ENCODE measurements at regions not wholly inside any gene's neighbourhood (a gene's known extent, or its start where the extent isn't known, plus 50 kb on each side); places are given as distances from the start of the nearest gene placed in this dataset.

DNA sequence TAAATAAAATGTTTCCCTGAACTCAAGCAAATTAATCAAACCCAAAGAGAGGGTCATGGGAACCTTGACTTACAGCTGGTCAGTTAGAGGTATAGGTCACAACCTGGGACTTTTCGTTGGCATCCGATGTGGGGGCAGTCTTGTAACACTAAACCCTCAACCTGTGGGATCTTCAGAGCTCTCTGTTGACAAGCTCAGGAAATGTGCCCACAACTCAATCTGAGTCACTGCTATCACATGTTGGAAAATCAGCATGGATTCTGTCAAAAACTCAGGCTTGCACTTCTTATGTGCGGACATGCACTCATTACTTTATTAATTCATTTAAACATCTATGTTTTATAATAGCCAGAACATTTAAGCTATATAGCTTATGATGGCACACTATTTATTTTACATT is 424.6 kb upstream of the SORCS1 start:
- no peak for TF ChIP-seq POLR2A (IDR thresholded peaks at IDR 0.05; ENCODE audit: low read depth)
- no peak for TF ChIP-seq EP300 (IDR thresholded peaks at IDR 0.05)
- TF ChIP-seq POLR2AphosphoS5 (IDR thresholded peaks at IDR 0.05) = no peak
- TF ChIP-seq, protein P1, sequence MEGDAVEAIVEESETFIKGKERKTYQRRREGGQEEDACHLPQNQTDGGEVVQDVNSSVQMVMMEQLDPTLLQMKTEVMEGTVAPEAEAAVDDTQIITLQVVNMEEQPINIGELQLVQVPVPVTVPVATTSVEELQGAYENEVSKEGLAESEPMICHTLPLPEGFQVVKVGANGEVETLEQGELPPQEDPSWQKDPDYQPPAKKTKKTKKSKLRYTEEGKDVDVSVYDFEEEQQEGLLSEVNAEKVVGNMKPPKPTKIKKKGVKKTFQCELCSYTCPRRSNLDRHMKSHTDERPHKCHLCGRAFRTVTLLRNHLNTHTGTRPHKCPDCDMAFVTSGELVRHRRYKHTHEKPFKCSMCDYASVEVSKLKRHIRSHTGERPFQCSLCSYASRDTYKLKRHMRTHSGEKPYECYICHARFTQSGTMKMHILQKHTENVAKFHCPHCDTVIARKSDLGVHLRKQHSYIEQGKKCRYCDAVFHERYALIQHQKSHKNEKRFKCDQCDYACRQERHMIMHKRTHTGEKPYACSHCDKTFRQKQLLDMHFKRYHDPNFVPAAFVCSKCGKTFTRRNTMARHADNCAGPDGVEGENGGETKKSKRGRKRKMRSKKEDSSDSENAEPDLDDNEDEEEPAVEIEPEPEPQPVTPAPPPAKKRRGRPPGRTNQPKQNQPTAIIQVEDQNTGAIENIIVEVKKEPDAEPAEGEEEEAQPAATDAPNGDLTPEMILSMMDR (IDR thresholded peaks at IDR 0.05) = no peak
- Histone ChIP-seq H3K4me1 (no peaks in the 10 kb centered on the region), H3K27me3 (no peaks in the 10 kb centered on the region), H3K36me3 (no peaks in the 10 kb centered on the region), H3K27ac (replicated peaks in 1 of 4) (no peak overlapping the region), H3K4me3 (no peak overlapping the region), H3K9me3 (peaks cover 0 to 16% (median 12%) of the 10 kb centered on the region in 4 donors)
- intact Hi-C loops (cut with DNase I) = no loop called here
- WGBS = 92% methylated on average over 3 of the region's 3 CpGs
- no peak for DNase-seq (ENCODE audit: extremely low spot score)

DNA sequence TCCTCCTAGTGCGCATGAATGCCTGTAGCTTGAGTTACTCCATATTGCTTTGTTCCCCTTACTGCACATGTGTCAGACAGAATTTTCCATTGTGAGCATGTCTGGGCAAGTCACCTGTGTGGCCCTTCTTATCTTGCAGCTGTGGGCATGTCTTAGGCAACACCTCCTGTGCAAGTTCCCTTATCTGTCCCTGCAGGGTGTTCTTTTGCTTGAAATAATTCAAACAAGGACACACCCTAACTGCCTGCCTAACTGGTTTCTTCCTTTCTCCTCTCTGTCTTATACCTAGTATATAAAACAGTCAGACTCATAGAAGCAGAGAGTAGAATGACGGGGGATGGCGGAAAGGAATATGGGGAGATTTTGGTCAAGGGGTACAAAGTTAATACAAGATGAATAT is 421.1 kb upstream of the SORCS1 start:
- H3K9me3 ChIP-seq = peaks cover 0 to 16% (median 12%) of the 10 kb centered on the region in 4 donors
- H3K4me1 ChIP-seq = no peaks in the 10 kb centered on the region
- no peaks in the 10 kb centered on the region for H3K27me3 ChIP-seq
- DNase-seq (ENCODE audit: extremely low spot score) = no peak
- H3K4me3 ChIP-seq = no peak overlapping the region
- intact Hi-C loops (cut with DNase I) = no loop called here
- H3K27ac ChIP-seq (replicated peaks in 1 of 4) = no peak overlapping the region
- 100% methylated on average over 3 of the region's 3 CpGs for WGBS
- no peaks in the 10 kb centered on the region for H3K36me3 ChIP-seq
- TF ChIP-seq POLR2AphosphoS5 (IDR thresholded peaks at IDR 0.05) = no peak
- TF ChIP-seq, protein P1 (IDR thresholded peaks at IDR 0.05) = no peak
- TF ChIP-seq POLR2A (IDR thresholded peaks at IDR 0.05; ENCODE audit: low read depth) = no peak
- no peak for TF ChIP-seq EP300 (IDR thresholded peaks at IDR 0.05)

DNA sequence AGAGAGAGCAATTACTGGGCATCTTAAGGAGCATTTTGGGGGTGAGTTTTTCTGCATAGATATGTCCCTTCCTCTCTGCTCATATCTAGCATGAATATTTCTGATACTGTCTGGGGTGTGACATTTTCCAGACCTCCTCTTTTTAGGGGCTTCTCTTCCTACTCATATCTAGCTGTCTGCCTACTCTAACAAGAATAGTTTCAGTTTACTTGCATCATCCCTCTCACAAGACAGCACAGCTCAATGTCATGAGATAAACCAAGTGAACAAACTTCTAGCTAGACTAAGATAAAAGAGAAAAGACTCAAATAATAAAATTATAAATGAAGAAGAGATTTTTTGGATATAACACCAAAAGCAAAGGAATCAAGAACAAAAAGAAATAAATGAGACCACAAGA is 419.5 kb upstream of the SORCS1 start:
- Histone ChIP-seq H3K27ac (replicated peaks in 1 of 4) (no peak overlapping the region), H3K4me1 (no peaks in the 10 kb centered on the region), H3K27me3 (no peaks in the 10 kb centered on the region), H3K4me3 (no peak overlapping the region), H3K36me3 (no peaks in the 10 kb centered on the region), H3K9me3 (peaks cover 0 to 16% (median 12%) of the 10 kb centered on the region in 4 donors)
- TF ChIP-seq, protein P1 (IDR thresholded peaks at IDR 0.05) = no peak
- TF ChIP-seq POLR2A (IDR thresholded peaks at IDR 0.05; ENCODE audit: low read depth) (no peak), EP300 (IDR thresholded peaks at IDR 0.05) (no peak), POLR2AphosphoS5 (IDR thresholded peaks at IDR 0.05) (no peak)
- DNase-seq (ENCODE audit: extremely low spot score) = no peak
- intact Hi-C loops (cut with DNase I) = no loop called here

DNA sequence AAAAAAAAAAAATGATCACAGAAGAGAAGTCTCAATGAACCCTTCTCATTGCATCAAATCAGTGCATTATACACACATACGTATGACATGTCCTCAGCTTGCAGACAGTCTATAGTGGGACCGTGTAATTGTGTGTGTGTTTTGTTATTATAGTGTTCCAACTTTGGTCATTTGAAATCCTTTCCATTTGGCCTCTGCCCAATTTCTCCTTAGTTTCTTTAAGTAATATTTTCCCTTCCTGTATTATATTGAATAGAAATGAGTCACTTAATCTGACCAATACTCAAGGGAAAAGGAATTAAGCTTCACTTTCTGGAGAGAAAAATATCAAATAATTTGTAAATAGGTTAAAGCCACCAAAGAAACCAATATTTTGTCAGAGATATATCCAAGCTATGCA is 415.5 kb upstream of the SORCS1 start:
- Histone ChIP-seq H3K36me3 (no peaks in the 10 kb centered on the region), H3K9me3 (peaks cover 0 to 2% (median under 1%) of the 10 kb centered on the region in 4 donors), H3K27ac (replicated peaks in 1 of 4) (no peak overlapping the region), H3K4me3 (no peak overlapping the region), H3K27me3 (no peaks in the 10 kb centered on the region), H3K4me1 (no peaks in the 10 kb centered on the region)
- 65% methylated on average over 2 of the region's 2 CpGs for WGBS
- DNase-seq (ENCODE audit: extremely low spot score) = no peak
- intact Hi-C loops (cut with DNase I) = no loop called here
- TF ChIP-seq, protein P1 (IDR thresholded peaks at IDR 0.05) = no peak
- no peak for TF ChIP-seq POLR2A (IDR thresholded peaks at IDR 0.05; ENCODE audit: low read depth)
- TF ChIP-seq POLR2AphosphoS5 (IDR thresholded peaks at IDR 0.05) = no peak
- no peak for TF ChIP-seq EP300 (IDR thresholded peaks at IDR 0.05)

DNA sequence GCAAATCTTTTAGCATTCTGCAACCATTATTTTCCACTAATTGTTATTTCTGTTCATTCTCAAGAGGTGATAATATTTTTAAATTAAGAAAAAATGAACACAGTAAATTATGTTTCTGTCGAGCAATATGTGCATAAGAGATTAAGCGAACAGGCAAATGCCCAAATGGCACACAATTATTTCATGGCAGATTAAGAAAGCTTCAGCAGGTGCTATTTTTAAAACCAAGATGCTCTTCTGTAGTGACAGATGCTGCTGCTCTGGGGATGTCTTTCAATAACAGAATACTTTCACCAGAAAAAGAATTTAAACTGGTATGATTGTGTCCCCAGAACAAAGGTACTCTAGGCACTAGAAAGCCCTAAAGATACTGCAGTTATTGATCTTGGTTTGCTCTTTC is 412.7 kb upstream of the SORCS1 start:
- no peak overlapping the region for H3K27ac ChIP-seq (replicated peaks in 1 of 4)
- H3K27me3 ChIP-seq = no peaks in the 10 kb centered on the region
- no peak overlapping the region for H3K4me3 ChIP-seq
- intact Hi-C loops (cut with DNase I) = no loop called here
- no peaks in the 10 kb centered on the region for H3K4me1 ChIP-seq
- H3K9me3 ChIP-seq = no peaks in the 10 kb centered on the region
- TF ChIP-seq EP300 (IDR thresholded peaks at IDR 0.05) (no peak), POLR2AphosphoS5 (IDR thresholded peaks at IDR 0.05) (no peak), POLR2A (IDR thresholded peaks at IDR 0.05; ENCODE audit: low read depth) (no peak)
- TF ChIP-seq, protein P1 (IDR thresholded peaks at IDR 0.05) = no peak
- DNase-seq (ENCODE audit: extremely low spot score) = no peak
- 35% methylated on average over 2 of the region's 2 CpGs for WGBS
- no peaks in the 10 kb centered on the region for H3K36me3 ChIP-seq
